CD4-positive, CD25-positive, alpha-beta regulatory T cell (primary cell): ENCODE measurements at regions not wholly inside any gene's neighbourhood (a gene's known extent, or its start where the extent isn't known, plus 50 kb on each side); places are given as distances from the start of the nearest gene placed in this dataset.
A peak's percentile ranks its signal among the peaks of the same experiment; 100 is the strongest.

Experiments used
- ATAC-seq, 2 donors: fragments of 150-1000 bp; cut with Tn5 transposase; one replicate each; pipeline ENCODE4 v1.10.0; 2021; ENCODE audit warnings: low read depth in 2 of 2, moderate number of reproducible peaks in 2 of 2, moderate library complexity in 1 of 2
- DNase-seq, 3 donors: peaks; one replicate each; pipeline versions ENCODE4 v3.0.0 to v3.0.0-alpha.2; 2012 to 2022; ENCODE audit warnings: mixed read lengths in 1 of 3
- H3K27ac ChIP-seq: one replicate; pipeline ENCODE4 v1.7.0; 2013; ENCODE audit warnings: mild to moderate bottlenecking, low read length; ENCODE audit not compliant: insufficient read depth, poor library complexity, severe bottlenecking
- H3K27me3 ChIP-seq: one replicate; pipeline ENCODE4 v1.7.0; 2013; ENCODE audit warnings: low read length; ENCODE audit not compliant: control insufficient read depth, insufficient read depth
- H3K36me3 ChIP-seq: one replicate; pipeline ENCODE4 v1.7.0; 2013; ENCODE audit warnings: mild to moderate bottlenecking, low read length, moderate library complexity; ENCODE audit not compliant: control insufficient read depth, insufficient read depth
- H3K4me1 ChIP-seq: 2 replicates; pipeline ENCODE4 v1.7.0; 2013; ENCODE audit warnings: mild to moderate bottlenecking, low read length; ENCODE audit not compliant: insufficient read depth, control insufficient read depth, poor library complexity, severe bottlenecking
- H3K4me3 ChIP-seq: one replicate; pipeline ENCODE4 v1.7.0; 2013; ENCODE audit warnings: low read depth, mild to moderate bottlenecking, low read length, moderate library complexity
- H3K9me3 ChIP-seq, 2 experiments: 1 replicate in 1 of 2; 2 replicates in 1 of 2; pipeline ENCODE4 v1.7.0; 2013; ENCODE audit warnings: low read length in 2 of 2, mild to moderate bottlenecking in 1 of 2, moderate library complexity in 1 of 2; ENCODE audit not compliant: control insufficient read depth in 2 of 2
- H3K27ac Mint-ChIP-seq, 3 donors: one replicate each; pipeline ENCODE4 v1.8.0; 2020 to 2022; ENCODE audit warnings: mild to moderate bottlenecking in 3 of 3, mixed read lengths in 3 of 3, moderate library complexity in 2 of 3
- H3K27me3 Mint-ChIP-seq: one replicate; pipeline ENCODE4 v1.8.0; 2022; ENCODE audit warnings: mild to moderate bottlenecking, mixed read lengths
- H3K36me3 Mint-ChIP-seq: one replicate; pipeline ENCODE4 v1.8.0; 2020; ENCODE audit warnings: mixed read lengths
- H3K4me1 Mint-ChIP-seq, 4 donors: one replicate each; pipeline ENCODE4 v1.8.0; 2020 to 2022; ENCODE audit warnings: mixed read lengths in 4 of 4, mild to moderate bottlenecking in 1 of 4
- H3K4me3 Mint-ChIP-seq, 4 donors: one replicate each; pipeline ENCODE4 v1.8.0; 2020 to 2022; ENCODE audit warnings: mild to moderate bottlenecking in 4 of 4, mixed read lengths in 4 of 4, moderate library complexity in 3 of 4
- H3K9me3 Mint-ChIP-seq, 7 donors: one replicate each; pipeline ENCODE4 v1.8.0; 2020 to 2022; ENCODE audit warnings: mixed read lengths in 7 of 7, mild to moderate bottlenecking in 3 of 7, moderate library complexity in 2 of 7

GRCh38 chr13:33514362-33514761 is 228.8 kb upstream of the STARD13 start:
- DNase-seq (no peak), ATAC-seq (no peak)
- Mint-ChIP-seq H3K9me3 (peaks cover 0 to 5% (median 0%) of the 10 kb centered on the region in 7 donors), H3K4me1 (no peaks in the 10 kb centered on the region), H3K27ac (no peak overlapping the region), H3K27me3 (peaks cover 13% of the 10 kb centered on the region), H3K4me3 (no peak overlapping the region), H3K36me3 (no peaks in the 10 kb centered on the region)
- Histone ChIP-seq H3K36me3 (no peaks in the 10 kb centered on the region), H3K27ac (no peak overlapping the region), H3K4me3 (no peak overlapping the region), H3K27me3 (peaks cover 4% of the 10 kb centered on the region), H3K9me3 (no peaks in the 10 kb centered on the region), H3K4me1 (no peaks in the 10 kb centered on the region)

- no peaks in the 10 kb centered on the region for H3K36me3 ChIP-seq
- no peak overlapping the region for H3K4me3 ChIP-seq
- Mint-ChIP-seq H3K36me3 (no peaks in the 10 kb centered on the region), H3K27me3 (peaks cover 14% of the 10 kb centered on the region), H3K9me3 (peaks cover 0 to 5% (median 0%) of the 10 kb centered on the region in 7 donors), H3K4me3 (no peak overlapping the region), H3K27ac (no peak overlapping the region), H3K4me1 (no peaks in the 10 kb centered on the region)
- H3K27me3 ChIP-seq, result no peaks in the 10 kb centered on the region
- H3K27ac ChIP-seq, result no peak overlapping the region
- DNase-seq (no peak), ATAC-seq (no peak)
- H3K9me3 ChIP-seq, result no peaks in the 10 kb centered on the region
- no peaks in the 10 kb centered on the region for H3K4me1 ChIP-seq
Observed at GRCh38 chr13:33515146-33515545, 229.6 kb upstream of the STARD13 start.

- no peak overlapping the region for H3K27ac ChIP-seq
- H3K36me3 ChIP-seq, result no peaks in the 10 kb centered on the region
- H3K4me1 Mint-ChIP-seq, result no peaks in the 10 kb centered on the region
- H3K9me3 ChIP-seq, result no peaks in the 10 kb centered on the region
- no peak overlapping the region for H3K27ac Mint-ChIP-seq
- no peaks in the 10 kb centered on the region for H3K36me3 Mint-ChIP-seq
- peaks cover 18% of the 10 kb centered on the region for H3K27me3 Mint-ChIP-seq
- ATAC-seq, result no peak
- H3K4me3 ChIP-seq, result no peak overlapping the region
- H3K4me3 Mint-ChIP-seq, result no peak overlapping the region
- no peaks in the 10 kb centered on the region for H3K4me1 ChIP-seq
- DNase-seq, result no peak
- H3K27me3 ChIP-seq, result no peaks in the 10 kb centered on the region
- H3K9me3 Mint-ChIP-seq, result peaks cover 0 to 5% (median 0%) of the 10 kb centered on the region in 7 donors
Observed at GRCh38 chr13:33518452-33518851, 232.9 kb upstream of the STARD13 start.

- no peaks in the 10 kb centered on the region for H3K4me1 Mint-ChIP-seq
- no peak overlapping the region for H3K27ac ChIP-seq
- H3K4me3 Mint-ChIP-seq, result no peak overlapping the region
- no peak overlapping the region for H3K4me3 ChIP-seq
- H3K36me3 ChIP-seq, result no peaks in the 10 kb centered on the region
- ATAC-seq (no peak), DNase-seq (no peak)
- no peak overlapping the region for H3K27ac Mint-ChIP-seq
- no peaks in the 10 kb centered on the region for H3K4me1 ChIP-seq
- H3K9me3 Mint-ChIP-seq, result peaks cover 0 to 2% (median 0%) of the 10 kb centered on the region in 7 donors
- H3K9me3 ChIP-seq, result no peaks in the 10 kb centered on the region
- H3K27me3 Mint-ChIP-seq, result peaks cover 8% of the 10 kb centered on the region
- no peaks in the 10 kb centered on the region for H3K27me3 ChIP-seq
- no peaks in the 10 kb centered on the region for H3K36me3 Mint-ChIP-seq
Observed at GRCh38 chr13:33519561-33520467, 234.3 kb upstream of the STARD13 start.

- Mint-ChIP-seq H3K9me3 (peaks cover 0 to 2% (median 0%) of the 10 kb centered on the region in 7 donors), H3K36me3 (no peaks in the 10 kb centered on the region), H3K4me1 (no peaks in the 10 kb centered on the region), H3K4me3 (no peak overlapping the region), H3K27ac (no peak overlapping the region), H3K27me3 (peaks cover 8% of the 10 kb centered on the region)
- ATAC-seq (no peak), DNase-seq (no peak)
- no peaks in the 10 kb centered on the region for H3K4me1 ChIP-seq
- H3K27ac ChIP-seq, result no peak overlapping the region
- H3K27me3 ChIP-seq, result no peaks in the 10 kb centered on the region
- no peak overlapping the region for H3K4me3 ChIP-seq
- no peaks in the 10 kb centered on the region for H3K36me3 ChIP-seq
- H3K9me3 ChIP-seq, result no peaks in the 10 kb centered on the region
Observed at GRCh38 chr13:33520468-33520839, 234.9 kb upstream of the STARD13 start.

- no peaks in the 10 kb centered on the region for H3K27me3 ChIP-seq
- H3K27ac ChIP-seq, result no peak overlapping the region
- H3K9me3 Mint-ChIP-seq, result peaks cover 0 to 2% (median 0%) of the 10 kb centered on the region in 7 donors
- no peak overlapping the region for H3K27ac Mint-ChIP-seq
- H3K4me1 ChIP-seq, result peaks cover 9% of the 10 kb centered on the region
- H3K36me3 ChIP-seq, result no peaks in the 10 kb centered on the region
- no peaks in the 10 kb centered on the region for H3K36me3 Mint-ChIP-seq
- no peaks in the 10 kb centered on the region for H3K9me3 ChIP-seq
- no peak overlapping the region for H3K4me3 Mint-ChIP-seq
- no peak overlapping the region for H3K4me3 ChIP-seq
- H3K27me3 Mint-ChIP-seq, result peaks cover 8% of the 10 kb centered on the region
- H3K4me1 Mint-ChIP-seq, result peaks cover 9 to 11% (median 9%) of the 10 kb centered on the region in 4 donors
- DNase-seq (no peak), ATAC-seq (no peak)
Observed at GRCh38 chr13:33524086-33524485, 238.5 kb upstream of the STARD13 start.

- Histone ChIP-seq H3K27ac (no peak overlapping the region), H3K36me3 (no peaks in the 10 kb centered on the region), H3K4me3 (no peak overlapping the region), H3K4me1 (peaks cover 9% of the 10 kb centered on the region), H3K9me3 (no peaks in the 10 kb centered on the region), H3K27me3 (no peaks in the 10 kb centered on the region)
- Mint-ChIP-seq H3K9me3 (peaks cover 0 to 4% (median 0%) of the 10 kb centered on the region in 7 donors), H3K4me1 (peaks cover 9 to 11% (median 9%) of the 10 kb centered on the region in 4 donors), H3K27me3 (peaks cover 9% of the 10 kb centered on the region), H3K27ac (no peak overlapping the region), H3K36me3 (no peaks in the 10 kb centered on the region), H3K4me3 (no peak overlapping the region)
- ATAC-seq (no peak), DNase-seq (no peak)
Observed at GRCh38 chr13:33525763-33526162, 240.2 kb upstream of the STARD13 start.

- Mint-ChIP-seq H3K4me3 (peak overlapping the region in 2 of 4 donors; percentile 38 to 57), H3K36me3 (no peaks in the 10 kb centered on the region), H3K4me1 (peaks cover 9 to 11% (median 10%) of the 10 kb centered on the region in 4 donors), H3K27me3 (peaks cover 10% of the 10 kb centered on the region), H3K27ac (peak overlapping the region; percentile 63 to 84 (median 79)), H3K9me3 (peaks cover 0 to 3% (median 0%) of the 10 kb centered on the region in 7 donors)
- no peaks in the 10 kb centered on the region for H3K27me3 ChIP-seq
- H3K4me1 ChIP-seq, result peaks cover 9% of the 10 kb centered on the region
- peak overlapping the region; percentile 50 for H3K27ac ChIP-seq
- peak overlapping the region; percentile 61 for H3K4me3 ChIP-seq
- ATAC-seq, result peak in 1 of 2 donors; percentile 45
- no peaks in the 10 kb centered on the region for H3K9me3 ChIP-seq
- peak in 2 of 3 donors; percentile 3 to 42 for DNase-seq
- no peaks in the 10 kb centered on the region for H3K36me3 ChIP-seq
Observed at GRCh38 chr13:33526718-33527117, 241.2 kb upstream of the STARD13 start.
